H9 (cell line): ENCODE measurements at regions not wholly inside any gene's neighbourhood (a gene's known extent, or its start where the extent isn't known, plus 50 kb on each side); places are given as distances from the start of the nearest gene placed in this dataset.
A peak's percentile ranks its signal among the peaks of the same experiment; 100 is the strongest.

Experiments used
- DNase-seq: peaks from one replicate; pipeline ENCODE4 v3.0.0-alpha.2; 2017
- H2AFZ ChIP-seq: one replicate; pipeline ENCODE4 v1.6.1; 2013; ENCODE audit warnings: mild to moderate bottlenecking, low read length, control low read depth, moderate library complexity
- H2AK5ac ChIP-seq: 2 replicates; pipeline ENCODE4 v1.6.1; 2013; ENCODE audit warnings: low read length, control low read depth, mixed read lengths; ENCODE audit not compliant: insufficient read length
- H2BK120ac ChIP-seq: one replicate; pipeline ENCODE4 v1.6.1; 2013; ENCODE audit warnings: low read depth, mild to moderate bottlenecking, low read length, control low read depth, inconsistent platforms; ENCODE audit not compliant: poor library complexity, severe bottlenecking
- H2BK12ac ChIP-seq: 2 replicates; pipeline ENCODE4 v1.6.1; 2013; ENCODE audit warnings: low read length, control low read depth, mixed read lengths, low read depth; ENCODE audit not compliant: insufficient read length
- H2BK15ac ChIP-seq: 2 replicates; pipeline ENCODE4 v1.6.1; 2013; ENCODE audit warnings: low read depth, low read length, control low read depth
- H2BK20ac ChIP-seq: one replicate; pipeline ENCODE4 v1.6.1; 2013; ENCODE audit warnings: low read depth, mild to moderate bottlenecking, low read length, control low read depth, inconsistent platforms; ENCODE audit not compliant: poor library complexity, severe bottlenecking
- H2BK5ac ChIP-seq: 2 replicates; pipeline ENCODE4 v1.6.1; 2013; ENCODE audit warnings: low read length, control low read depth, mixed read lengths; ENCODE audit not compliant: insufficient read length
- H3K14ac ChIP-seq: 2 replicates; pipeline ENCODE4 v1.6.1; 2013; ENCODE audit warnings: low read length, control low read depth; ENCODE audit not compliant: insufficient read depth
- H3K18ac ChIP-seq: 2 replicates; pipeline ENCODE4 v1.6.1; 2013; ENCODE audit warnings: low read depth, mild to moderate bottlenecking, mixed read lengths, low read length, control low read depth; ENCODE audit not compliant: insufficient read length
- H3K23ac ChIP-seq: 2 replicates; pipeline ENCODE4 v1.6.1; 2013; ENCODE audit warnings: low read length, control low read depth, mixed read lengths, low read depth; ENCODE audit not compliant: insufficient read length
- H3K23me2 ChIP-seq: 2 replicates; pipeline ENCODE4 v1.6.1; 2013; ENCODE audit warnings: low read depth, mild to moderate bottlenecking, mixed read lengths, low read length, control low read depth; ENCODE audit not compliant: insufficient read length, poor library complexity, severe bottlenecking
- H3K27ac ChIP-seq: 2 replicates; pipeline ENCODE4 v1.5.1; 2013; ENCODE audit warnings: low read length, control low read depth, mixed read lengths, low read depth; ENCODE audit not compliant: insufficient read length
- H3K27me3 ChIP-seq: 2 replicates; pipeline ENCODE4 v1.6.1; 2013; ENCODE audit warnings: low read length, control low read depth, inconsistent platforms; ENCODE audit not compliant: insufficient read depth
- H3K4ac ChIP-seq: 2 replicates; pipeline ENCODE4 v1.6.1; 2013; ENCODE audit warnings: low read depth, mild to moderate bottlenecking, control low read depth, inconsistent platforms, low read length, moderate library complexity
- H3K4me1 ChIP-seq: 2 replicates; pipeline ENCODE4 v1.6.1; 2013; ENCODE audit warnings: low read length, control low read depth, inconsistent platforms; ENCODE audit not compliant: insufficient read depth
- H3K4me2 ChIP-seq: 2 replicates; pipeline ENCODE4 v1.6.1; 2013; ENCODE audit warnings: low read length, control low read depth, mixed read lengths; ENCODE audit not compliant: insufficient read length, insufficient read depth
- H3K56ac ChIP-seq: 2 replicates; pipeline ENCODE4 v1.6.1; 2013; ENCODE audit warnings: low read depth, mild to moderate bottlenecking, mixed read lengths, low read length, control low read depth; ENCODE audit not compliant: insufficient read length
- H3K79me1 ChIP-seq: 2 replicates; pipeline ENCODE4 v1.6.1; 2013; ENCODE audit warnings: low read depth, mild to moderate bottlenecking, moderate library complexity, low read length, control low read depth, inconsistent platforms; ENCODE audit not compliant: insufficient read depth, poor library complexity, severe bottlenecking
- H3K79me2 ChIP-seq: 2 replicates; pipeline ENCODE4 v1.6.1; 2013; ENCODE audit warnings: low read length, control low read depth, inconsistent platforms; ENCODE audit not compliant: insufficient read depth
- H3K9ac ChIP-seq: 2 replicates; pipeline ENCODE4 v1.6.1; 2013; ENCODE audit warnings: low read length, control low read depth, mixed read lengths; ENCODE audit not compliant: insufficient read length; ENCODE audit errors: extremely low read depth
- H3K9me3 ChIP-seq: one replicate; pipeline ENCODE4 v1.6.1; 2013; ENCODE audit warnings: low read depth, low read length, inconsistent platforms; ENCODE audit not compliant: control insufficient read depth
- H3T11ph ChIP-seq: one replicate; pipeline ENCODE4 v1.6.1; 2013; ENCODE audit warnings: mild to moderate bottlenecking, low read length, control low read depth, inconsistent platforms
- H4K20me1 ChIP-seq: one replicate; pipeline ENCODE4 v1.6.1; 2013; ENCODE audit not compliant: control insufficient read depth, insufficient read length, insufficient read depth
- H4K5ac ChIP-seq: 2 replicates; pipeline ENCODE4 v1.6.1; 2013; ENCODE audit warnings: low read depth, mild to moderate bottlenecking, mixed read lengths, low read length, control low read depth; ENCODE audit not compliant: insufficient read length
- H4K8ac ChIP-seq: replicated peaks from 2 replicates; pipeline ENCODE4 v1.6.1; 2013; ENCODE audit warnings: low read length, control low read depth, mixed read lengths, low read depth; ENCODE audit not compliant: insufficient read length
- H4K91ac ChIP-seq: 2 replicates; pipeline ENCODE4 v1.6.1; 2013; ENCODE audit warnings: low read depth, mild to moderate bottlenecking, moderate library complexity, mixed read lengths, low read length, control low read depth; ENCODE audit not compliant: insufficient read length
- H3K27ac Mint-ChIP-seq, 3 experiments: 2 replicates in 2 of 3; 3 replicates in 1 of 3; pipeline ENCODE4 v1.8.0; 2020 to 2021; ENCODE audit warnings: mixed read lengths in 3 of 3, mild to moderate bottlenecking in 1 of 3, moderate library complexity in 1 of 3
- H3K27me3 Mint-ChIP-seq: 2 replicates; pipeline ENCODE4 v1.8.0; 2021; ENCODE audit warnings: low read depth, mild to moderate bottlenecking, moderate library complexity, mixed read lengths
- H3K36me3 Mint-ChIP-seq, 3 experiments: 2 replicates in 2 of 3; 3 replicates in 1 of 3; pipeline ENCODE4 v1.8.0; 2020 to 2021; ENCODE audit warnings: low read depth in 3 of 3, mixed read lengths in 3 of 3; ENCODE audit not compliant: insufficient read depth in 1 of 3
- H3K4me1 Mint-ChIP-seq, 2 experiments: 2 replicates each; pipeline ENCODE4 v1.8.0; 2020; ENCODE audit warnings: mixed read lengths in 2 of 2
- H3K4me3 Mint-ChIP-seq, 2 experiments: 2 replicates in 1 of 2; 3 replicates in 1 of 2; pipeline ENCODE4 v1.8.0; 2020 to 2021; ENCODE audit warnings: mild to moderate bottlenecking in 2 of 2, mixed read lengths in 2 of 2, moderate library complexity in 1 of 2
- H3K9me3 Mint-ChIP-seq, 2 experiments: 2 replicates in 1 of 2; 3 replicates in 1 of 2; pipeline ENCODE4 v1.8.0; 2020; ENCODE audit warnings: mild to moderate bottlenecking in 2 of 2, mixed read lengths in 2 of 2, moderate library complexity in 1 of 2
- CTCF ChIP-seq: fragments of 200-600 bp; sonication (generic); conservative IDR thresholded peaks from 3 replicates; pipeline ENCODE4 v1.8.0; 2021; ENCODE audit warnings: antibody characterized with exemption, mild to moderate bottlenecking
- WGBS: extraction: QIAGEN DNeasy Blood & Tissue Kit; methylation state at CpG from one replicate; pipeline ENCODE4 v1.1.7; 2013; ENCODE audit warnings: missing lambda C conversion rate, low lambda C conversion rate, mixed read lengths; ENCODE audit not compliant: insufficient read length; ENCODE audit errors: extremely low coverage; 5-methylcytosine and 5-hydroxymethylcytosine counted together

DNA sequence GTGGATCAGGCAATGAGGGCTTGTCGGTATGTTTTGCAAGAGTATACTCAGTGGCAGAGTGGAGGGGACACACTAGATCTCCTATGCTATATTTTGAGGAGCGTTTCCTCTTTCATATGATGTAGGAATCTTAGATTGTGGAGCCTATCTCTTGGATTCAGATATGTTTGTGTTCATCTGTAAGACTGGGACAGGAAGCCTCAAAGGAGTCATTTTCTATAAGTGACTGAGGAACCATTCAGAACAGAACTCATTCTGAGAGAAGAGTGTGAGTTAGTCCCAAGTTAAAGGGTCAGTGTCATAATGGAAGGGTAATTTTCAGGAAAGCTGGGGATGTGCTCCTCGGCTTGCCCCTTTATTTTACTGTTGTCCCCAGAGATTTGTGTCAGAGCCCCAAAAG, 107.7 kb downstream of the PTGS2 start:
- Histone ChIP-seq H3K23ac (no peak overlapping the region), H4K20me1 (no peaks in the 10 kb centered on the region), H2BK120ac (no peak overlapping the region), H3K79me2 (no peaks in the 10 kb centered on the region), H3K4me2 (no peak overlapping the region), H3K23me2 (no peaks in the 10 kb centered on the region), H3K27me3 (no peaks in the 10 kb centered on the region), H2BK15ac (no peak overlapping the region), H4K91ac (no peak overlapping the region), H3K18ac (no peak overlapping the region), H3K14ac (no peak overlapping the region), H2AFZ (no peak overlapping the region), H3K56ac (no peak overlapping the region), H3T11ph (no peak overlapping the region), H2AK5ac (no peak overlapping the region), H2BK5ac (no peak overlapping the region), H3K27ac (no peak overlapping the region), H2BK12ac (no peak overlapping the region), H3K9ac (no peak overlapping the region), H3K4me1 (no peaks in the 10 kb centered on the region), H3K9me3 (no peaks in the 10 kb centered on the region), H2BK20ac (no peak overlapping the region), H4K8ac (no peak overlapping the region), H3K4ac (no peak overlapping the region), H4K5ac (no peak overlapping the region), H3K79me1 (no peaks in the 10 kb centered on the region)
- H3K4me1 Mint-ChIP-seq: no peaks in the 10 kb centered on the region
- H3K27me3 Mint-ChIP-seq: no peaks in the 10 kb centered on the region
- no peak overlapping the region for H3K4me3 Mint-ChIP-seq
- no peak for DNase-seq
- WGBS: no CpG with 5 or more reads among the region's 3 CpGs
- H3K9me3 Mint-ChIP-seq: no peaks in the 10 kb centered on the region
- TF ChIP-seq CTCF: no peak
- no peaks in the 10 kb centered on the region for H3K36me3 Mint-ChIP-seq
- peak overlapping the region in 1 of 3 experiments; percentile 11; a peak in 1 of 7 replicates for H3K27ac Mint-ChIP-seq
